Bronchial epithelial cell (primary cell): ENCODE measurements at regions not wholly inside any gene's neighbourhood (a gene's known extent, or its start where the extent isn't known, plus 50 kb on each side); places are given as distances from the start of the nearest gene placed in this dataset.

Experiments
- DNase-seq: peaks from one replicate; pipeline ENCODE4 v3.0.0-alpha.2; 2010; ENCODE audit warnings: low read depth
- FAIRE-seq: peaks from 2 replicates; lab custom pipeline; 2011; peaks lifted over from hg19 to GRCh38; lab: Jason Lieb, UNC
- H3K27me3 ChIP-seq: 2 replicates; pipeline ENCODE4 v1.5.1; 2011; ENCODE audit warnings: low read length; ENCODE audit not compliant: control insufficient read depth, insufficient read depth
- H3K36me3 ChIP-seq: 2 replicates; pipeline ENCODE4 v1.5.1; 2011; ENCODE audit warnings: low read length; ENCODE audit not compliant: control insufficient read depth, insufficient read depth
- H3K4me3 ChIP-seq: 2 replicates; pipeline ENCODE4 v1.5.1; 2011; ENCODE audit warnings: mild to moderate bottlenecking, low read depth, low read length, control low read depth
- TF ChIP-seq, protein P1 (sequence below): IDR thresholded peaks from 2 replicates; pipeline ENCODE4 v1.5.1; 2011; ENCODE audit warnings: mild to moderate bottlenecking, moderate library complexity, low read length, control low read depth, inconsistent platforms; ENCODE audit not compliant: insufficient read depth, severe bottlenecking

GRCh38 chr15:56839641-56840040, 78.8 kb upstream of the TCF12 start:
- DNase-seq = no peak
- no peak for FAIRE-seq
- TF ChIP-seq, protein P1, sequence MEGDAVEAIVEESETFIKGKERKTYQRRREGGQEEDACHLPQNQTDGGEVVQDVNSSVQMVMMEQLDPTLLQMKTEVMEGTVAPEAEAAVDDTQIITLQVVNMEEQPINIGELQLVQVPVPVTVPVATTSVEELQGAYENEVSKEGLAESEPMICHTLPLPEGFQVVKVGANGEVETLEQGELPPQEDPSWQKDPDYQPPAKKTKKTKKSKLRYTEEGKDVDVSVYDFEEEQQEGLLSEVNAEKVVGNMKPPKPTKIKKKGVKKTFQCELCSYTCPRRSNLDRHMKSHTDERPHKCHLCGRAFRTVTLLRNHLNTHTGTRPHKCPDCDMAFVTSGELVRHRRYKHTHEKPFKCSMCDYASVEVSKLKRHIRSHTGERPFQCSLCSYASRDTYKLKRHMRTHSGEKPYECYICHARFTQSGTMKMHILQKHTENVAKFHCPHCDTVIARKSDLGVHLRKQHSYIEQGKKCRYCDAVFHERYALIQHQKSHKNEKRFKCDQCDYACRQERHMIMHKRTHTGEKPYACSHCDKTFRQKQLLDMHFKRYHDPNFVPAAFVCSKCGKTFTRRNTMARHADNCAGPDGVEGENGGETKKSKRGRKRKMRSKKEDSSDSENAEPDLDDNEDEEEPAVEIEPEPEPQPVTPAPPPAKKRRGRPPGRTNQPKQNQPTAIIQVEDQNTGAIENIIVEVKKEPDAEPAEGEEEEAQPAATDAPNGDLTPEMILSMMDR = no peak

DNA sequence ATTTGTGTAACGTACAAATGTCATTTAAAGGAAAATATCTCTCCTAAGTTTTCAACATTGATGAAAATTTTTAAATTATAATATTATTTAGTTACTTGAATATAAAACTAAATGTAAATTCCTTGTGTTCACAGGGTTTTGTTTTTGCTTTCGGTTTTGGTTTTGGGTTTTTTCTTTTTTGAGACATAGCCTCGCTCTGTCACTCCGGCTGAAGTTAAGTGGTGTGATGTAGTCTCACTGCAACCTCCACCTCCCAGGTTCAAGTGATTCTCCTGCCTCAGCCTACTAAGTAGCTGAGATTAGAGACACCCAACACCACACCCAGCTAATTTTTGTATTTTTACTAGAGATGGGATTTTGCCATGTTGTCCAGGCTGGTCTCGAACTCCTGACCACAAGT, 79.3 kb upstream of the TCF12 start:
- no peak overlapping the region for H3K4me3 ChIP-seq
- FAIRE-seq (no peak), DNase-seq (no peak)

More at GRCh38 chr15:56839641-56840040, 78.8 kb upstream of the TCF12 start:
- no peak overlapping the region for H3K4me3 ChIP-seq
- no peaks in the 10 kb centered on the region for H3K27me3 ChIP-seq
- H3K36me3 ChIP-seq = no peaks in the 10 kb centered on the region

GRCh38 chr15:56838085-56838484, 80.4 kb upstream of the TCF12 start:
- H3K36me3 ChIP-seq = no peaks in the 10 kb centered on the region
- TF ChIP-seq, protein P1 = no peak
- DNase-seq (no peak), FAIRE-seq (no peak)
- H3K4me3 ChIP-seq = no peak overlapping the region
- no peaks in the 10 kb centered on the region for H3K27me3 ChIP-seq

More for the DNA sequence above, 79.3 kb upstream of the TCF12 start:
- Histone ChIP-seq H3K27me3 (no peaks in the 10 kb centered on the region), H3K36me3 (no peaks in the 10 kb centered on the region)
- TF ChIP-seq, protein P1 = no peak

GRCh38 chr15:56837273-56837672, 81.2 kb upstream of the TCF12 start:
- DNase-seq = peak; percentile 8
- Histone ChIP-seq H3K36me3 (no peaks in the 10 kb centered on the region), H3K4me3 (no peak overlapping the region), H3K27me3 (no peaks in the 10 kb centered on the region)
- TF ChIP-seq, protein P1 = no peak
- no peak for FAIRE-seq

DNA sequence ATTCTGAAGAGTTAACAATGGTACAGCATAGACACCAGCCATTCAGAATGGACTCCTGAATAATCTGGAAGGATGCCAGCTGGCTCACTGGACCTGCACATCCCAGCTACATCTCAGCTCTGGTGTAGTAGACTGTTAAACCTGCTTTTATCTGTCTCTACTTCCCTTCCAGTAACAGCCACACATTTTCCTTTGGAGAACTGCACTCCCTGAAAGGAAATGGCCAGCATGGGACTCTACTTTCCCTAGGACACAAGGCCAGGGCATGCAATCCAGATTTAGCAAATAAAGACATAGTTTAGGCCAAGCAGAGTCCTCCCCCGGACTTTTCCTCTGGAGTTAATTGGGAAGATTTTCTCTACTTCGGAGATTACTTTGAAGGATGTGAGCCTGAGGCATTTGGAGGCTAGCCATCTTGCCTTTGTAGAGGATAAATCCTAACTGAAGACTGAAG, 82.7 kb upstream of the TCF12 start:
- no peak for DNase-seq
- Histone ChIP-seq H3K4me3 (no peak overlapping the region), H3K36me3 (no peaks in the 10 kb centered on the region), H3K27me3 (no peaks in the 10 kb centered on the region)
- TF ChIP-seq, protein P1 = no peak
- no peak for FAIRE-seq

DNA sequence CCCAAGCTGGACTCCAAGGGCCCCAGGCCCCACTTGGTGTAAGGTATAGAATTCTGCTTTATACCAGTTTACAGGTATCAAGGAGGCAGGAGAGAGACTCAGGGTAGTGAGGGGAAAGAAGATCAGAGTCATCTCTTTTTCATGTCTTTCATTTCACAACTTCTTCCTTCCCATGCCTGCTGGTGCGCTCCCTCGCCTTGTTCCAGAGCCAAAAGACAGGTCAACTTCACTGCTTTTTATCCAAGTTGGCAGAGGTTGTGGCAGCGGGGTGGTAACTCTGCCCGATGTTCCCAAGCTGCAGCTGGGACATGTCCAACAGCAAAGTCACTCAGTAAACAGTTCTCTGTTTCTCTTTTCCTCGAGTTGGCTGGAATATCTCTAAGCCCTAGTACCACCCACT, 86.3 kb upstream of the TCF12 start:
- H3K4me3 ChIP-seq = no peak overlapping the region
- no peak for FAIRE-seq
- H3K27me3 ChIP-seq = no peaks in the 10 kb centered on the region
- TF ChIP-seq, protein P1 = no peak
- no peaks in the 10 kb centered on the region for H3K36me3 ChIP-seq
- peak; percentile 10 for DNase-seq
